ENCODE measurements at regions not wholly inside any gene's neighbourhood (a gene's known extent, or its start where the extent isn't known, plus 50 kb on each side); places are given as distances from the start of the nearest gene placed in this dataset.

DNA sequence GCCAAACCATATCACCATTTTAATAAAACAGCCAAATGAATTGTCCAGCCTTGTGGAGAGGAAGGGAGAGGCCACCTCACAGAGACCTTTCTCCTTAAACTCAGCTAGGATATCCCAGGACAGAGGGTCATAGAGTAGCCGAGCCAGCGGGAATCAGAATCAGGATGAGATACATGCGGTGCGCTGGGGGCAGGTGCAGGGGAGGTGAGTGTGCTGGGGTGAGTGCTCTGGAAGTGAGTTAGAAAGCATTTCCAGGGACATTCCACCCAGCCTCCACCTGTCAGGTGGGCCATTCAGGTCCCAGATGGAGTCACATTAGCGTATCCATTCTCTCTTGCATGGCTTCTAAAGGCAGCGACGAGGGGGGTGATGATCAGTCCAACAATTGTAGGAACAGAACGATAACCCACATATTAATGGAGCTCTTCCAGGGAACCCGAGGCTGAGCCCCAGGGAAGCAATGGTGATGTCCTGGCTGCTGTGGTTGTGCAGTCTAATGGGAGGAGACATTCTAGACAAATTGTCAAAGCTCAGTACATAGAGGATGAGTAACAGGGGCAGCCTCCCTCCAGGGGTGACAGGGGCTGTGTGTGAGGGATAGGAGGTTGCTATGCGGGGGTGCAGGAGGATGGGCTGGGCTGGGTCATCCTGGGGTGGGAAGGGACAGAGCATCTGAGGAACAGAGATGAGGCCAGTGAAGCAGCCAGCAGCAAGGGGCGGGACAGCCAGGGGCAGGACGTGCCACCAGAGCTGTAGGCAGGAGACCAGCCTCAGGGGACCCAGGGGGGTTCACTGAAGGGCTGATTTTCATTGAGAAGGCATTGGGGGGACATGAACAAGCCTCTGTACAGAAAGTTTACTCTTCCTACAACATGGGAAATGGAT lies 88.7 kb upstream of the FRMD1 start:
- peaks cover 5% of the 10 kb centered on the region for H3K27me3 Mint-ChIP-seq
- H3K27ac Mint-ChIP-seq = no peak overlapping the region
- peaks cover 14% of the 10 kb centered on the region for H3K4me1 Mint-ChIP-seq (ENCODE audit: low read depth)
- TF ChIP-seq, protein P1, sequence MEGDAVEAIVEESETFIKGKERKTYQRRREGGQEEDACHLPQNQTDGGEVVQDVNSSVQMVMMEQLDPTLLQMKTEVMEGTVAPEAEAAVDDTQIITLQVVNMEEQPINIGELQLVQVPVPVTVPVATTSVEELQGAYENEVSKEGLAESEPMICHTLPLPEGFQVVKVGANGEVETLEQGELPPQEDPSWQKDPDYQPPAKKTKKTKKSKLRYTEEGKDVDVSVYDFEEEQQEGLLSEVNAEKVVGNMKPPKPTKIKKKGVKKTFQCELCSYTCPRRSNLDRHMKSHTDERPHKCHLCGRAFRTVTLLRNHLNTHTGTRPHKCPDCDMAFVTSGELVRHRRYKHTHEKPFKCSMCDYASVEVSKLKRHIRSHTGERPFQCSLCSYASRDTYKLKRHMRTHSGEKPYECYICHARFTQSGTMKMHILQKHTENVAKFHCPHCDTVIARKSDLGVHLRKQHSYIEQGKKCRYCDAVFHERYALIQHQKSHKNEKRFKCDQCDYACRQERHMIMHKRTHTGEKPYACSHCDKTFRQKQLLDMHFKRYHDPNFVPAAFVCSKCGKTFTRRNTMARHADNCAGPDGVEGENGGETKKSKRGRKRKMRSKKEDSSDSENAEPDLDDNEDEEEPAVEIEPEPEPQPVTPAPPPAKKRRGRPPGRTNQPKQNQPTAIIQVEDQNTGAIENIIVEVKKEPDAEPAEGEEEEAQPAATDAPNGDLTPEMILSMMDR (IDR thresholded peaks at IDR 0.05; ENCODE audit: unreplicated experiment) = no peak
- no peak for DNase-seq (ENCODE audit: low spot score, unreplicated experiment)
- H3K9me3 Mint-ChIP-seq (ENCODE audit: low read depth) = no peaks in the 10 kb centered on the region
- no peaks in the 10 kb centered on the region for H3K36me3 Mint-ChIP-seq (ENCODE audit: insufficient read depth)
- no peak overlapping the region for H3K4me3 Mint-ChIP-seq (ENCODE audit: low read depth)

DNA sequence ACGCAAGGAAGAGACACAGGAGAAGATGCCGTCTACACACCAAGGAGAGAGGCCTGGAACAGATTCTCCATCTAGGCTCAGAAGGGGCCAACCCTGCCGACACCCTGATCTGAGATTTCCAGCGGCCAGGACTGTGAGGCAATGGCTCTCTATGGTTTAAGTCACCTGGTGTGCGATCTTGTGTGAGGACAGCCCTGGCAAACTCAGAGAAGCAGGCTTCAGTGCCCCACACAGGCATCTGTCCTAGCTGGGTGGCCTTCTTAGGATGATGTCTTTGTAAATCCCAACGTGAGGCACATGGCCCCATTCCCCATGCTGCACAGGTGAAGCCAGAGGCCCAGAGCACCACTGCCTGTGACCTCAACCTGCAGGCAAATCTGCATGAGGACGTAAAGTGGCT lies 87.6 kb upstream of the FRMD1 start:
- H3K27me3 Mint-ChIP-seq = peaks cover 13% of the 10 kb centered on the region
- H3K27ac Mint-ChIP-seq = no peak overlapping the region
- H3K4me1 Mint-ChIP-seq (ENCODE audit: low read depth) = peaks cover 15% of the 10 kb centered on the region
- TF ChIP-seq, protein P1 (IDR thresholded peaks at IDR 0.05; ENCODE audit: unreplicated experiment) = no peak
- no peak for DNase-seq (ENCODE audit: low spot score, unreplicated experiment)
- H3K4me3 Mint-ChIP-seq (ENCODE audit: low read depth) = no peak overlapping the region
- H3K9me3 Mint-ChIP-seq (ENCODE audit: low read depth) = no peaks in the 10 kb centered on the region
- H3K36me3 Mint-ChIP-seq (ENCODE audit: insufficient read depth) = no peaks in the 10 kb centered on the region

DNA sequence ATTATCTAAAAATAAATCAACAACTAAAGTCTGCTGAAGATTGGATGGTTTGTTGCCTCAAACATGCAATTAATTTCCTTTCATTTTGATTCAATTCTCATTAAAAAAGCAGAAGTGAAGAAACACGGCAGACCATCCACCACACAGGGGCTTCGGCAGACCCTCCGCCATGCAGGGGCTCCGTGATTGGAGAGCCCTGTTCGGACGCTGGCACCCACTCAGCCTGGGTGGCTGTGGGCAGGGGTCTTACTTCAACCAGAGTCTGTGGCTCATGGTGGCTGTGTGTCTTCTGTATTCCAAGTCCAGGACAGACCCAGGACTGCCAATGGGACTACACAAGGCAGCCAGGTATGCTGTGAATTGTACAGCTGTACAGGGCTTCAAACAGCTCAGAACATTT lies 86.9 kb upstream of the FRMD1 start:
- Mint-ChIP-seq H3K4me3 (ENCODE audit: low read depth) (no peak overlapping the region), H3K27ac (no peak overlapping the region), H3K36me3 (ENCODE audit: insufficient read depth) (no peaks in the 10 kb centered on the region), H3K27me3 (peaks cover 13% of the 10 kb centered on the region), H3K4me1 (ENCODE audit: low read depth) (peaks cover 14% of the 10 kb centered on the region), H3K9me3 (ENCODE audit: low read depth) (no peaks in the 10 kb centered on the region)
- DNase-seq (ENCODE audit: low spot score, unreplicated experiment) = no peak
- TF ChIP-seq, protein P1 (IDR thresholded peaks at IDR 0.05; ENCODE audit: unreplicated experiment) = no peak

DNA sequence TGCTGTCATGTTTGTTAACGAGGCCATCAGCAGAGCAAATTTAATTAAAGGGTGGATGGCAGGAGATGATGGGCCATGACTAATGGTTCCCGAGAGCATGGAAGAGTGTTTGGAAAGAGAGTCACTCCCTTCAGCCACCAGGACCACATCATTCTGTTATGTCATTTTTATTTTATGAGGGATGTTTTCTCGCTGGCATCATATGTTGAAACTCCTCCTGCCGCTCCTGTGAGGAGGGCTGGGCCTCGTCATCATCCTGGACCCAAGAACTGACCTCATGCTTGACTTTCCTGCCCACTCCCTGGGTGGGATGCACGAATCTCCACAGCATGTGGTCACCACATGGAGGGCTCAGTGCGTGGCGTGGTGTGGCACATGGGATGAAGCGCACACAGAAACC lies 86.4 kb upstream of the FRMD1 start:
- TF ChIP-seq, protein P1 (IDR thresholded peaks at IDR 0.05; ENCODE audit: unreplicated experiment) = no peak
- Mint-ChIP-seq H3K36me3 (ENCODE audit: insufficient read depth) (no peaks in the 10 kb centered on the region), H3K4me1 (ENCODE audit: low read depth) (peaks cover 14% of the 10 kb centered on the region), H3K27me3 (peaks cover 13% of the 10 kb centered on the region), H3K9me3 (ENCODE audit: low read depth) (no peaks in the 10 kb centered on the region), H3K27ac (no peak overlapping the region), H3K4me3 (ENCODE audit: low read depth) (no peak overlapping the region)
- no peak for DNase-seq (ENCODE audit: low spot score, unreplicated experiment)

DNA sequence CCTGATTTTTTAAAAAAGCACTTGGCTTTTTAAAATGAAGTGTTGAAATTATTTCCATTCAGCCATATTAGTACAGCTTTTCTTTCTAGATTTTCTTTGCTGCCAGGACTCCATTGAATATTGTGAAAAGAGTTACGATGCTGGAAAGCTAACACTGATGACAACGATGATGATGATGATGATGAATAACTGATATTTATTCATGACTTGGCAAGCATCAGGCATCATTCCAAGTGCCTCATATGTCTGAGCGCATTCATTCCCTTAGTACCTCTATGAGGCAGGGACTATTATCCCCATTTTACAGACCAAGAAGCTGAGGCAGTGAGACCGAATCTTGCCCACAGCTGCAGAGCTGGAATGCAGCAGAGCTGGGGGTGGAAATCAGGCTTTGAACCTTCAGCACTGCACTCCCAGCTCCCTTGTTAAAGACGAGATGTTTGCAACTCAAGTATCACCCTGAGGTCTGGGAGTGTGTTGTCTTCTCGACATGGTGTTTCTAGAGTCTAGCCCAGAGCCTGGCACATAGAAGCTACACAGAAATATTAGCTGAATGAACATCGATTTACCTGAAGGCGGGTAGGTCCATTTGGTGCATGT lies 85.5 kb upstream of the FRMD1 start:
- H3K36me3 Mint-ChIP-seq (ENCODE audit: insufficient read depth) = no peaks in the 10 kb centered on the region
- H3K4me1 Mint-ChIP-seq (ENCODE audit: low read depth) = peaks cover 14% of the 10 kb centered on the region
- H3K27ac Mint-ChIP-seq = no peak overlapping the region
- DNase-seq (ENCODE audit: low spot score, unreplicated experiment) = no peak
- H3K27me3 Mint-ChIP-seq = peaks cover 13% of the 10 kb centered on the region
- no peak overlapping the region for H3K4me3 Mint-ChIP-seq (ENCODE audit: low read depth)
- TF ChIP-seq, protein P1 (IDR thresholded peaks at IDR 0.05; ENCODE audit: unreplicated experiment) = no peak
- no peaks in the 10 kb centered on the region for H3K9me3 Mint-ChIP-seq (ENCODE audit: low read depth)
